Naive thymus-derived CD4-positive, alpha-beta T cell (primary cell): ENCODE measurements at regions not wholly inside any gene's neighbourhood (a gene's known extent, or its start where the extent isn't known, plus 50 kb on each side); places are given as distances from the start of the nearest gene placed in this dataset.

Experiments
- ATAC-seq: fragments of 150-1000 bp; cut with Tn5 transposase; 2 replicates; pipeline ENCODE4 v1.10.0; 2021; ENCODE audit warnings: mild to moderate bottlenecking, moderate library complexity
- CTCF ChIA-PET: fragments of 350-600 bp; sonication (Branson Sonifier 250); formaldehyde crosslinking; loops from one replicate; lab custom pipeline; 2021; ENCODE audit warnings: antibody characterized with exemption; lab: Charles Lee
- POLR2A ChIA-PET: fragments of 350-600 bp; sonication (Branson Sonifier 250); formaldehyde crosslinking; loops from one replicate; lab custom pipeline; 2021; ENCODE audit warnings: antibody characterized with exemption, inconsistent platforms; lab: Charles Lee
- DNase-seq, 9 donors: peaks; one replicate each; pipeline versions ENCODE4 v3.0.0 to v3.0.0-alpha.2; 2020 to 2022; ENCODE audit warnings: mixed read lengths in 1 of 9
- H3K27ac ChIP-seq: one replicate; pipeline ENCODE4 v1.7.0; 2013; ENCODE audit warnings: mild to moderate bottlenecking, low read depth, low read length, moderate library complexity
- H3K27me3 ChIP-seq, 2 donors: one replicate each; pipeline ENCODE4 v1.7.0; 2013; ENCODE audit warnings: low read length in 2 of 2, mild to moderate bottlenecking in 2 of 2, moderate library complexity in 2 of 2; ENCODE audit not compliant: control insufficient read depth in 2 of 2, insufficient read depth in 2 of 2
- H3K36me3 ChIP-seq, 3 experiments: 1 replicate in 2 of 3; 2 replicates in 1 of 3; pipeline ENCODE4 v1.7.0; 2013; ENCODE audit warnings: low read length in 3 of 3, mild to moderate bottlenecking in 3 of 3, moderate library complexity in 1 of 3; ENCODE audit not compliant: insufficient read depth in 3 of 3, control insufficient read depth in 2 of 3
- H3K4me1 ChIP-seq, 2 donors: one replicate each; pipeline ENCODE4 v1.7.0; 2013; ENCODE audit warnings: low read length in 2 of 2, mild to moderate bottlenecking in 2 of 2, moderate library complexity in 1 of 2; ENCODE audit not compliant: control insufficient read depth in 2 of 2, insufficient read depth in 2 of 2
- H3K4me3 ChIP-seq: 2 replicates; pipeline ENCODE4 v1.7.0; 2013; ENCODE audit warnings: mild to moderate bottlenecking, low read length
- H3K9me3 ChIP-seq, 3 experiments: 1 replicate in 2 of 3; 2 replicates in 1 of 3; pipeline ENCODE4 v1.7.0; 2013; ENCODE audit warnings: low read length in 3 of 3; ENCODE audit not compliant: control insufficient read depth in 2 of 3
- H3K27ac Mint-ChIP-seq, 9 donors: one replicate each; pipeline ENCODE4 v1.8.0; 2020 to 2022; ENCODE audit warnings: mixed read lengths in 9 of 9, mild to moderate bottlenecking in 8 of 9, moderate library complexity in 5 of 9, inconsistent platforms in 2 of 9
- H3K27me3 Mint-ChIP-seq, 5 donors: one replicate each; pipeline ENCODE4 v1.8.0; 2021 to 2022; ENCODE audit warnings: mixed read lengths in 5 of 5, mild to moderate bottlenecking in 1 of 5
- H3K36me3 Mint-ChIP-seq, 5 donors: one replicate each; pipeline ENCODE4 v1.8.0; 2020 to 2022; ENCODE audit warnings: mixed read lengths in 5 of 5, mild to moderate bottlenecking in 3 of 5, inconsistent platforms in 1 of 5
- H3K4me1 Mint-ChIP-seq, 7 donors: one replicate each; pipeline ENCODE4 v1.8.0; 2020 to 2022; ENCODE audit warnings: mixed read lengths in 7 of 7, mild to moderate bottlenecking in 3 of 7, inconsistent platforms in 1 of 7
- H3K4me3 Mint-ChIP-seq, 10 donors: one replicate each; pipeline ENCODE4 v1.8.0; 2020 to 2022; ENCODE audit warnings: mild to moderate bottlenecking in 10 of 10, mixed read lengths in 10 of 10, moderate library complexity in 6 of 10, inconsistent platforms in 2 of 10
- H3K9me3 Mint-ChIP-seq, 11 donors: one replicate each; pipeline ENCODE4 v1.8.0; 2020 to 2022; ENCODE audit warnings: mixed read lengths in 11 of 11, mild to moderate bottlenecking in 4 of 11, inconsistent platforms in 1 of 11, moderate library complexity in 1 of 11
- intact Hi-C, 2 donors: fragments of 100-400 bp; cut with micrococcal nuclease; formaldehyde crosslinking; loops; one replicate each; pipeline ENCODE4 v1.15.1; 2023

DNA sequence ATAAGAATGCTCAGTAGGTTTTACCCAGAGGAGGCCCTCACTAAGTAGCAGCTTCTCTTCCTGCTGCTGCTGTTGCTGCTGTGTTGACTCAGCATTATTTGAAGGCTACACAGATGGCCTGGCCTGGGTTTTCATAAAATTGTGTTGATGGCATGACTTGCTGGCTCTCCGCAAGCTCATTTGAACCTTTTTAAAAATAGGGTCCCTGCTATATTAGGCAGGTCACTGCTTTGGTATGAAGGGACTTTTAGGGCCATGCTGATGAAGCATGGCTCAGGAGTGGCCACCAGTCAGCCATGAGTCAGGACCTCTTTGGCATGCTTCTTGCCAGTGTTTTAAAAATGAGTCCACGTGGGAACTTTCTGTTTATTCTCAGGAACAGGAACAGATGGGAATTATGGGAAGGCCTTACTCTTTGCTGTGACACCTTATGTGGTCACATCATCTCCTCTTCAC is 128.7 kb downstream of the MID1IP1 start:
- Mint-ChIP-seq H3K4me3 (no peak overlapping the region), H3K36me3 (no peaks in the 10 kb centered on the region), H3K9me3 (peaks cover 0 to 2% (median 0%) of the 10 kb centered on the region in 11 donors), H3K4me1 (peaks cover 0 to 2% (median 0%) of the 10 kb centered on the region in 7 donors), H3K27me3 (no peaks in the 10 kb centered on the region), H3K27ac (no peak overlapping the region)
- Histone ChIP-seq H3K4me1 (no peaks in the 10 kb centered on the region), H3K27ac (no peak overlapping the region), H3K36me3 (no peaks in the 10 kb centered on the region), H3K4me3 (no peak overlapping the region), H3K9me3 (no peaks in the 10 kb centered on the region), H3K27me3 (no peaks in the 10 kb centered on the region)
- ChIA-PET POLR2A (no interaction called here), CTCF (no interaction called here)
- intact Hi-C loops = no loop called here
- no peak for ATAC-seq
- DNase-seq = no peak

GRCh38 chrX:38930474-38930873 is 129.2 kb downstream of the MID1IP1 start:
- Histone ChIP-seq H3K9me3 (no peaks in the 10 kb centered on the region), H3K36me3 (no peaks in the 10 kb centered on the region), H3K27me3 (no peaks in the 10 kb centered on the region), H3K27ac (no peak overlapping the region), H3K4me1 (no peaks in the 10 kb centered on the region), H3K4me3 (no peak overlapping the region)
- H3K27me3 Mint-ChIP-seq = no peaks in the 10 kb centered on the region
- intact Hi-C loops = no loop called here
- ATAC-seq (no peak), DNase-seq (no peak)
- no peaks in the 10 kb centered on the region for H3K36me3 Mint-ChIP-seq
- POLR2A ChIA-PET = no interaction called here
- peaks cover 0 to 2% (median 0%) of the 10 kb centered on the region in 11 donors for H3K9me3 Mint-ChIP-seq
- H3K4me3 Mint-ChIP-seq = no peak overlapping the region
- no peak overlapping the region for H3K27ac Mint-ChIP-seq
- CTCF ChIA-PET = no interaction called here
- H3K4me1 Mint-ChIP-seq = peaks cover 0 to 2% (median 0%) of the 10 kb centered on the region in 7 donors

GRCh38 chrX:38935561-38935960 is 134.3 kb downstream of the MID1IP1 start:
- intact Hi-C loops = no loop called here
- Histone ChIP-seq H3K36me3 (no peaks in the 10 kb centered on the region), H3K4me1 (no peaks in the 10 kb centered on the region), H3K27me3 (no peaks in the 10 kb centered on the region), H3K27ac (no peak overlapping the region), H3K4me3 (no peak overlapping the region), H3K9me3 (no peaks in the 10 kb centered on the region)
- Mint-ChIP-seq H3K36me3 (no peaks in the 10 kb centered on the region), H3K4me1 (no peaks in the 10 kb centered on the region), H3K27me3 (no peaks in the 10 kb centered on the region), H3K4me3 (no peak overlapping the region), H3K27ac (no peak overlapping the region), H3K9me3 (peaks cover 0 to 1% (median 0%) of the 10 kb centered on the region in 11 donors)
- ChIA-PET CTCF (no interaction called here), POLR2A (no interaction called here)
- DNase-seq (no peak), ATAC-seq (no peak)

GRCh38 chrX:38937400-38937799 is 136.1 kb downstream of the MID1IP1 start:
- ATAC-seq = no peak
- CTCF ChIA-PET = no interaction called here

GRCh38 chrX:38937926-38938325 is 136.7 kb downstream of the MID1IP1 start:
- DNase-seq (no peak), ATAC-seq (no peak)
- no peak overlapping the region for H3K27ac ChIP-seq
- H3K27ac Mint-ChIP-seq = no peak overlapping the region
- H3K36me3 Mint-ChIP-seq = no peaks in the 10 kb centered on the region
- H3K4me3 Mint-ChIP-seq = no peak overlapping the region
- H3K36me3 ChIP-seq = no peaks in the 10 kb centered on the region
- ChIA-PET CTCF (no interaction called here), POLR2A (no interaction called here)
- no peaks in the 10 kb centered on the region for H3K27me3 Mint-ChIP-seq
- no peak overlapping the region for H3K4me3 ChIP-seq
- H3K9me3 ChIP-seq = no peaks in the 10 kb centered on the region
- no peaks in the 10 kb centered on the region for H3K4me1 ChIP-seq
- H3K27me3 ChIP-seq = no peaks in the 10 kb centered on the region
- H3K9me3 Mint-ChIP-seq = peaks cover 0 to 25% (median 4%) of the 10 kb centered on the region in 11 donors
- intact Hi-C loops = no loop called here
- H3K4me1 Mint-ChIP-seq = no peaks in the 10 kb centered on the region

More at GRCh38 chrX:38937400-38937799, 136.1 kb downstream of the MID1IP1 start:
- H3K27ac ChIP-seq = no peak overlapping the region
- H3K4me3 Mint-ChIP-seq = no peak overlapping the region
- H3K9me3 Mint-ChIP-seq = peaks cover 0 to 20% (median 3%) of the 10 kb centered on the region in 11 donors
- H3K4me1 ChIP-seq = no peaks in the 10 kb centered on the region
- H3K27ac Mint-ChIP-seq = no peak overlapping the region
- H3K36me3 ChIP-seq = no peaks in the 10 kb centered on the region
- H3K4me3 ChIP-seq = no peak overlapping the region
- no peaks in the 10 kb centered on the region for H3K27me3 ChIP-seq
- POLR2A ChIA-PET = no interaction called here
- no peaks in the 10 kb centered on the region for H3K36me3 Mint-ChIP-seq
- no peak for DNase-seq
- no peaks in the 10 kb centered on the region for H3K27me3 Mint-ChIP-seq
- intact Hi-C loops = no loop called here
- no peaks in the 10 kb centered on the region for H3K4me1 Mint-ChIP-seq
- no peaks in the 10 kb centered on the region for H3K9me3 ChIP-seq

DNA sequence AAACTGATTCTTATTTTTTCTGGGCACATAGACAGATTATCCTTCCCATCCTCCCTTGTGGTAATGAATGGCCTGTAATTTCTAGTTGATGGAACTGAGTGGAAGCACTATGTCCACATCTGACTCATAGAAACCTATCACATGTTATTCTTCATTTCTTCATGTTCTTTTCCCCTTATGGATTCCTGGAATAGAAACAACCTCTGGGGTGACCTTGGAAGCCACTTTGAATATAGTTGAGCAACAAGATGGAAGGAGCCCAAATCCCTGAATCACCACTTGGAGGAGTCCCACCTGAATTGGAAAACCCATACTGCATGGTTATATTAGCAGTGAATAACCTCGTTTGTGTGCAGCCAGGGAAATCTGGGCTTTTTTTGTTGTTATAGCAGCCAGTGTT is 137.8 kb downstream of the MID1IP1 start:
- Histone ChIP-seq H3K36me3 (no peaks in the 10 kb centered on the region), H3K4me3 (no peak overlapping the region), H3K27me3 (no peaks in the 10 kb centered on the region), H3K4me1 (no peaks in the 10 kb centered on the region), H3K27ac (no peak overlapping the region), H3K9me3 (no peaks in the 10 kb centered on the region)
- no peak for DNase-seq
- no peak for ATAC-seq
- ChIA-PET POLR2A (no interaction called here), CTCF (no interaction called here)
- Mint-ChIP-seq H3K4me1 (no peaks in the 10 kb centered on the region), H3K9me3 (peaks cover 0 to 32% (median 4%) of the 10 kb centered on the region in 11 donors), H3K27ac (no peak overlapping the region), H3K4me3 (no peak overlapping the region), H3K27me3 (no peaks in the 10 kb centered on the region), H3K36me3 (no peaks in the 10 kb centered on the region)
- intact Hi-C loops = no loop called here

DNA sequence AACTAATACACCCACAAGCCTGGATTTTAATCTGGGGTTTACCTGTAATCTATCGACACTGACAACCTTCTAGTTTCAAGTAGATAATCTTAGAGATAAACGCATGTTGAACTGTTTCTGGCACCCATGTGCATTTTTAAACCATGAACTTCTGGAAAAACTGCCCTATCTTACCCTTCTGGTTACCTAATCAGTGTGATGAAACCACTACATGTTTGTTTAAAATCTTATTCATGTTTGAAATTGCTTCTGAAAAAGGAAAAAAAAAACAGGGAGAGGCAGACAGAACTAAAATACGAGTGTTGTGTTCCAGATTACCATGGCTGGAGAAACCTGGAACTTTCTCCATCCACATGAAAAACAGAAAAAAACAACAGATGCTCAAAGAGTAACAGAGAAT is 139.3 kb downstream of the MID1IP1 start:
- no peak overlapping the region for H3K4me3 Mint-ChIP-seq
- Histone ChIP-seq H3K27me3 (no peaks in the 10 kb centered on the region), H3K4me1 (no peaks in the 10 kb centered on the region), H3K9me3 (no peaks in the 10 kb centered on the region), H3K4me3 (no peak overlapping the region), H3K27ac (no peak overlapping the region), H3K36me3 (no peaks in the 10 kb centered on the region)
- H3K27ac Mint-ChIP-seq = no peak overlapping the region
- intact Hi-C loops = no loop called here
- no peaks in the 10 kb centered on the region for H3K4me1 Mint-ChIP-seq
- H3K27me3 Mint-ChIP-seq = no peaks in the 10 kb centered on the region
- no peak for ATAC-seq
- peaks cover 0 to 35% (median 7%) of the 10 kb centered on the region in 11 donors for H3K9me3 Mint-ChIP-seq
- H3K36me3 Mint-ChIP-seq = peaks cover 0 to 1% (median 0%) of the 10 kb centered on the region in 5 donors
- CTCF ChIA-PET = no interaction called here
- POLR2A ChIA-PET = no interaction called here
- no peak for DNase-seq
